CD14-positive monocyte (primary cell): ENCODE measurements at regions not wholly inside any gene's neighbourhood (a gene's known extent, or its start where the extent isn't known, plus 50 kb on each side); places are given as distances from the start of the nearest gene placed in this dataset.

Experiments used
- DNase-seq, 3 donors: peaks; one replicate each; pipeline ENCODE4 v3.0.0-alpha.2; 2011 to 2022
- H2AFZ ChIP-seq: 2 replicates; pipeline ENCODE4 v1.6.0; 2012; ENCODE audit warnings: mild to moderate bottlenecking, low read depth, low read length, inconsistent platforms; ENCODE audit not compliant: insufficient read depth, poor library complexity, severe bottlenecking
- H3K27ac ChIP-seq, 2 donors: 1 replicate in 1 of 2; 2 replicates in 1 of 2; pipeline ENCODE4 v1.5.1; 2012 to 2013; ENCODE audit warnings: low read length in 2 of 2, control low read depth in 1 of 2, inconsistent platforms in 1 of 2, low read depth in 1 of 2, mild to moderate bottlenecking in 1 of 2
- H3K27me3 ChIP-seq, 2 donors: one replicate each; pipeline versions ENCODE4 v1.6.0 to v1.6.1; 2011 to 2013; ENCODE audit warnings: low read length in 2 of 2; ENCODE audit not compliant: control insufficient read depth in 2 of 2, insufficient read depth in 2 of 2
- H3K36me3 ChIP-seq, 2 donors: replicated peaks in 1 of 2; 1 replicate in 1 of 2; 2 replicates in 1 of 2; pipeline versions ENCODE4 v1.5.1 to v1.6.1; 2012 to 2013; ENCODE audit warnings: low read length in 2 of 2, control low read depth in 1 of 2, inconsistent platforms in 1 of 2, mild to moderate bottlenecking in 1 of 2; ENCODE audit not compliant: insufficient read depth in 2 of 2, control insufficient read depth in 1 of 2
- H3K4me1 ChIP-seq, 2 donors: 1 replicate in 1 of 2; 2 replicates in 1 of 2; pipeline versions ENCODE4 v1.5.1 to v1.6.1; 2012 to 2013; ENCODE audit warnings: low read length in 2 of 2, control low read depth in 1 of 2, inconsistent platforms in 1 of 2, mild to moderate bottlenecking in 1 of 2, moderate library complexity in 1 of 2; ENCODE audit not compliant: insufficient read depth in 2 of 2, control insufficient read depth in 1 of 2
- H3K4me2 ChIP-seq: replicated peaks from 2 replicates; pipeline ENCODE3; 2012; ENCODE audit warnings: low read length, moderate library complexity, mild to moderate bottlenecking; ENCODE audit not compliant: poor library complexity, severe bottlenecking; ENCODE audit errors: extremely low read depth
- H3K4me3 ChIP-seq, 3 experiments: fragments of 200-600 bp in 1 of 3; sonication (generic) in 1 of 3; replicated peaks in 1 of 3; 1 replicate in 2 of 3; 2 replicates in 1 of 3; pipeline ENCODE4 v1.5.1; 2011 to 2013; ENCODE audit warnings: low read length in 3 of 3, mild to moderate bottlenecking in 3 of 3, control low read depth in 2 of 3, low read depth in 2 of 3, inconsistent platforms in 1 of 3, moderate library complexity in 1 of 3
- H3K79me2 ChIP-seq: 2 replicates; pipeline ENCODE4 v1.6.0; 2012; ENCODE audit warnings: mild to moderate bottlenecking, control low read depth, inconsistent platforms, low read length, moderate library complexity; ENCODE audit not compliant: insufficient read depth
- H3K9ac ChIP-seq: 2 replicates; pipeline ENCODE4 v1.6.0; 2017; ENCODE audit warnings: low read length, mild to moderate bottlenecking; ENCODE audit not compliant: insufficient read depth, poor library complexity, severe bottlenecking
- H3K9me3 ChIP-seq, 2 donors: replicated peaks in 1 of 2; 1 replicate in 1 of 2; 2 replicates in 1 of 2; pipeline versions ENCODE4 v1.5.1 to v1.6.1; 2012 to 2013; ENCODE audit warnings: low read length in 2 of 2, control low read depth in 1 of 2; ENCODE audit not compliant: control insufficient read depth in 1 of 2, insufficient read depth in 1 of 2
- H4K20me1 ChIP-seq: 2 replicates; pipeline ENCODE4 v1.6.0; 2012; ENCODE audit warnings: mild to moderate bottlenecking, low read length, control low read depth, moderate library complexity; ENCODE audit not compliant: insufficient read depth
- H3K27ac Mint-ChIP-seq, 7 donors: one replicate each; pipeline ENCODE4 v1.8.0; 2020; ENCODE audit warnings: mild to moderate bottlenecking in 7 of 7, mixed read lengths in 7 of 7, moderate library complexity in 6 of 7, inconsistent platforms in 2 of 7
- H3K27me3 Mint-ChIP-seq, 3 donors: one replicate each; pipeline ENCODE4 v1.8.0; 2021 to 2022; ENCODE audit warnings: low read depth in 3 of 3, mild to moderate bottlenecking in 3 of 3, mixed read lengths in 3 of 3, moderate library complexity in 3 of 3, inconsistent platforms in 1 of 3
- H3K36me3 Mint-ChIP-seq, 2 donors: one replicate each; pipeline ENCODE4 v1.8.0; 2020; ENCODE audit warnings: mixed read lengths in 2 of 2, inconsistent platforms in 1 of 2, mild to moderate bottlenecking in 1 of 2
- H3K4me1 Mint-ChIP-seq: one replicate; pipeline ENCODE4 v1.8.0; 2020; ENCODE audit warnings: mild to moderate bottlenecking, mixed read lengths
- H3K4me3 Mint-ChIP-seq, 2 donors: one replicate each; pipeline ENCODE4 v1.8.0; 2020; ENCODE audit warnings: mild to moderate bottlenecking in 2 of 2, mixed read lengths in 2 of 2, moderate library complexity in 1 of 2
- H3K9me3 Mint-ChIP-seq, 7 donors: one replicate each; pipeline ENCODE4 v1.8.0; 2020 to 2022; ENCODE audit warnings: mixed read lengths in 7 of 7, mild to moderate bottlenecking in 6 of 7, moderate library complexity in 6 of 7, inconsistent platforms in 2 of 7
- WGBS: methylation state at CpG from one replicate; pipeline ENCODE4 v1.1.5; 2013; ENCODE audit warnings: missing lambda C conversion rate; ENCODE audit not compliant: insufficient coverage; 5-methylcytosine and 5-hydroxymethylcytosine counted together
- intact Hi-C, 2 donors: fragments of 100-400 bp; cut with micrococcal nuclease; formaldehyde crosslinking; loops; one replicate each; pipeline versions ENCODE4 v1.15.0 to v1.15.1; 2023
- TF ChIP-seq, protein P1 (sequence below): fragments of 200-600 bp; IDR thresholded peaks from one replicate; pipeline ENCODE4 v1.8.0; 2022; ENCODE audit warnings: antibody characterized with exemption, mild to moderate bottlenecking

DNA sequence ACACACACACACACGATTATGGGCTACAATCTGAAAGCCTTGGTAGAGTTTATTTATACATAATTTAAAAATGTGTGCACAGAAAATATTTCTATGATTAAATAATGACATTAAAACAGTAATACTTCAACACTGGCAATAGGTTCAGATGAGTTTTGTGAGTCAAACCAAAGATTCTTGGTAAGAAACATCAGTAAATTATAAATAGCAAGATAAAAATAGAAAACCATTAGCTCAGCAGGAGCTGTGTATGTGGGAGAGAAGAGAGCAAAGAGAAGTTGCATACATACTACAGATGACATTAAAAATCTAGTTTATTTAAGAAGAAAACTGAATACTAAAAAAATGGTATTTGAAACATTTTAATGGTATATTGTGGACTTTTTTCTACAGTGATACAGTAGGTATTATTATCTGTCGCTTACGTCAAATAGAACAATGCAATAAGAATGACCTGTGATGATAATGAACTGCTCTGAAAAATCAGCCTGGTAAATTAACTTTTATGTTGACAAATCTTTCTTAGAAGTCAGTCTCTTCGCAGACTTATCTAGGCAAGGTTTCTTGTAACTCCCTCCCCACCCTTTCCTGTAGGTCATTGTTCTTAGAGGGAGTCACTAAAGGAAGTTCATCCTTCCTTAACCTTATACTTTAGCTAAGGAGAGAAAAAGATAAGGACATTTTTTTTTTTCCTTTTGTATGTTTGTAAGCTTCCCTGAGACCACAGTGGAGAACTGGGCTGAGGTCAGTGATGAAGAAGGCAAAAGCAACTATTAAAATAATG, 149.3 kb downstream of the GJA1 start:
- H3K27ac ChIP-seq = no peak overlapping the region
- H3K36me3 ChIP-seq = no peaks in the 10 kb centered on the region
- intact Hi-C loops = no loop called here
- H2AFZ ChIP-seq = no peak overlapping the region
- Mint-ChIP-seq H3K9me3 (peaks cover 0 to 4% (median 0%) of the 10 kb centered on the region in 7 donors), H3K27me3 (peaks cover 0 to 1% (median 0%) of the 10 kb centered on the region in 3 donors), H3K27ac (no peak overlapping the region), H3K36me3 (no peaks in the 10 kb centered on the region), H3K4me1 (no peaks in the 10 kb centered on the region), H3K4me3 (no peak overlapping the region)
- H3K4me2 ChIP-seq = no peak overlapping the region
- H3K4me3 ChIP-seq = no peak overlapping the region
- H3K9me3 ChIP-seq = no peaks in the 10 kb centered on the region
- TF ChIP-seq, protein P1, sequence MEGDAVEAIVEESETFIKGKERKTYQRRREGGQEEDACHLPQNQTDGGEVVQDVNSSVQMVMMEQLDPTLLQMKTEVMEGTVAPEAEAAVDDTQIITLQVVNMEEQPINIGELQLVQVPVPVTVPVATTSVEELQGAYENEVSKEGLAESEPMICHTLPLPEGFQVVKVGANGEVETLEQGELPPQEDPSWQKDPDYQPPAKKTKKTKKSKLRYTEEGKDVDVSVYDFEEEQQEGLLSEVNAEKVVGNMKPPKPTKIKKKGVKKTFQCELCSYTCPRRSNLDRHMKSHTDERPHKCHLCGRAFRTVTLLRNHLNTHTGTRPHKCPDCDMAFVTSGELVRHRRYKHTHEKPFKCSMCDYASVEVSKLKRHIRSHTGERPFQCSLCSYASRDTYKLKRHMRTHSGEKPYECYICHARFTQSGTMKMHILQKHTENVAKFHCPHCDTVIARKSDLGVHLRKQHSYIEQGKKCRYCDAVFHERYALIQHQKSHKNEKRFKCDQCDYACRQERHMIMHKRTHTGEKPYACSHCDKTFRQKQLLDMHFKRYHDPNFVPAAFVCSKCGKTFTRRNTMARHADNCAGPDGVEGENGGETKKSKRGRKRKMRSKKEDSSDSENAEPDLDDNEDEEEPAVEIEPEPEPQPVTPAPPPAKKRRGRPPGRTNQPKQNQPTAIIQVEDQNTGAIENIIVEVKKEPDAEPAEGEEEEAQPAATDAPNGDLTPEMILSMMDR = no peak
- H3K9ac ChIP-seq = no peak overlapping the region
- no peaks in the 10 kb centered on the region for H3K4me1 ChIP-seq
- no CpG with 5 or more reads among the region's 4 CpGs for WGBS
- H3K79me2 ChIP-seq = no peaks in the 10 kb centered on the region
- DNase-seq = no peak
- H4K20me1 ChIP-seq = no peaks in the 10 kb centered on the region
- no peaks in the 10 kb centered on the region for H3K27me3 ChIP-seq

DNA sequence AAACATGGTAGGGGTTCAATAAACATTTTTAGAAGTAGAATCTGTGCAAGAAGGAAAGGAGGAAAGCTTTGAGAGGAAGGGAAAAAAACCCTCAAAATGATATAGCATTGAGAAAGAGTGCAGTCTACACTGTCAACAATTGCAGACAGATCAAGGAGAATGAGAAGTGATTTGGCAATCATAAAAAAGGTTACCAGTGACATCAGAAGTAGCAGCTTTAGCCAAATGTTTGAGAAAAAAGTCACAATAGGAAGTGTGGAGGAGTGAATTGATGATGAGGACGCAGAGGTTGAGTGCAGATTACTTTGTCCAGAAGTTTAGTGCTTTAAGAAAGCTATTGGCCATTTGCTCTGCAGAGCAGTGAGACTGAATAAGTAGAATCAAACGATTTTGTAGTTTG, 155.0 kb downstream of the GJA1 start:
- no peak overlapping the region for H3K27ac Mint-ChIP-seq
- intact Hi-C loops = no loop called here
- no peaks in the 10 kb centered on the region for H3K36me3 Mint-ChIP-seq
- H3K4me2 ChIP-seq = no peak overlapping the region
- H3K4me3 Mint-ChIP-seq = no peak overlapping the region
- no peaks in the 10 kb centered on the region for H4K20me1 ChIP-seq
- no peaks in the 10 kb centered on the region for H3K4me1 ChIP-seq
- TF ChIP-seq, protein P1 = no peak
- H3K27ac ChIP-seq = no peak overlapping the region
- H3K9me3 Mint-ChIP-seq = peaks cover 0 to 3% (median 0%) of the 10 kb centered on the region in 7 donors
- H3K9me3 ChIP-seq = no peaks in the 10 kb centered on the region
- no peaks in the 10 kb centered on the region for H3K27me3 ChIP-seq
- no peaks in the 10 kb centered on the region for H3K79me2 ChIP-seq
- H3K36me3 ChIP-seq = no peaks in the 10 kb centered on the region
- no peak overlapping the region for H3K4me3 ChIP-seq
- no peak for DNase-seq
- WGBS = 40% methylated on average over 2 of the region's 2 CpGs
- H3K4me1 Mint-ChIP-seq = no peaks in the 10 kb centered on the region
- no peak overlapping the region for H3K9ac ChIP-seq
- no peak overlapping the region for H2AFZ ChIP-seq
- peaks cover 0 to 1% (median 0%) of the 10 kb centered on the region in 3 donors for H3K27me3 Mint-ChIP-seq
